ENCODE measurements at regions not wholly inside any gene's neighbourhood (a gene's known extent, or its start where the extent isn't known, plus 50 kb on each side); places are given as distances from the start of the nearest gene placed in this dataset.

- Histone ChIP-seq H3K79me2 (ENCODE audit: insufficient read depth, low read length) (no peaks in the 10 kb centered on the region), H4K20me1 (ENCODE audit: insufficient read depth, low read length) (no peaks in the 10 kb centered on the region; the same call in 1 of the 2 replicates), H3K4me1 (ENCODE audit: insufficient read depth, low read length) (no peaks in the 10 kb centered on the region), H3K36me3 (ENCODE audit: insufficient read depth, low read length) (no peaks in the 10 kb centered on the region), H3K9me3 (ENCODE audit: insufficient read depth, low read length, severe bottlenecking) (peaks cover 2% of the 10 kb centered on the region), H3K27me3 (ENCODE audit: insufficient read depth, low read length, poor library complexity) (no peaks in the 10 kb centered on the region), H3K4me3 (ENCODE audit: low read depth in 1 of 2, low read length in 2 of 2) (no peak overlapping the region), H3K4me2 (ENCODE audit: insufficient read depth, low read length) (no peak overlapping the region), H3K9ac (ENCODE audit: low read depth, low read length) (no peak overlapping the region), H3K27ac (ENCODE audit: low read length) (no peak overlapping the region), H2AFZ (ENCODE audit: low read depth, low read length) (no peak overlapping the region)
- no peak for ATAC-seq (ENCODE audit: insufficient read depth, low read depth)
- DNase-seq = no peak
- TF ChIP-seq EZH2 (IDR thresholded peaks at IDR 0.05; ENCODE audit: borderline replicate concordance, low read depth, low read length, severe bottlenecking) = no peak
These were observed 98.2 kb downstream of the THBS2 start for GRCh38 chr6:169155481-169155880.

GRCh38 chr6:169153401-169153800, 100.2 kb downstream of the THBS2 start:
- no peaks in the 10 kb centered on the region for H4K20me1 ChIP-seq (ENCODE audit: insufficient read depth, low read length)
- no peaks in the 10 kb centered on the region for H3K27me3 ChIP-seq (ENCODE audit: insufficient read depth, low read length, poor library complexity)
- no peak overlapping the region for H3K9ac ChIP-seq (ENCODE audit: low read depth, low read length)
- DNase-seq (no peak), ATAC-seq (ENCODE audit: insufficient read depth, low read depth) (no peak)
- no peak overlapping the region for H3K4me2 ChIP-seq (ENCODE audit: insufficient read depth, low read length)
- H3K4me3 ChIP-seq (ENCODE audit: low read depth in 1 of 2, low read length in 2 of 2) = no peak overlapping the region
- TF ChIP-seq CTCF (IDR thresholded peaks at IDR 0.05; ENCODE audit: borderline replicate concordance, extremely low read depth, low read length, poor library complexity, severe bottlenecking) (no peak), EZH2 (IDR thresholded peaks at IDR 0.05; ENCODE audit: borderline replicate concordance, low read depth, low read length, severe bottlenecking) (no peak)
- no peak overlapping the region for H3K27ac ChIP-seq (ENCODE audit: low read length)
- H2AFZ ChIP-seq (ENCODE audit: low read depth, low read length) = no peak overlapping the region
- no peaks in the 10 kb centered on the region for H3K4me1 ChIP-seq (ENCODE audit: insufficient read depth, low read length)
- no peaks in the 10 kb centered on the region for H3K36me3 ChIP-seq (ENCODE audit: insufficient read depth, low read length)
- H3K9me3 ChIP-seq (ENCODE audit: insufficient read depth, low read length, severe bottlenecking) = peaks cover 9% of the 10 kb centered on the region
- H3K79me2 ChIP-seq (ENCODE audit: insufficient read depth, low read length) = no peaks in the 10 kb centered on the region

- Histone ChIP-seq H3K4me3 (ENCODE audit: low read depth in 1 of 2, low read length in 2 of 2) (no peak overlapping the region), H3K4me2 (ENCODE audit: insufficient read depth, low read length) (no peak overlapping the region), H3K36me3 (ENCODE audit: insufficient read depth, low read length) (no peaks in the 10 kb centered on the region), H3K9me3 (ENCODE audit: insufficient read depth, low read length, severe bottlenecking) (peaks cover 6% of the 10 kb centered on the region), H3K4me1 (ENCODE audit: insufficient read depth, low read length) (no peaks in the 10 kb centered on the region), H3K27me3 (ENCODE audit: insufficient read depth, low read length, poor library complexity) (no peaks in the 10 kb centered on the region), H3K27ac (ENCODE audit: low read length) (no peak overlapping the region), H3K9ac (ENCODE audit: low read depth, low read length) (no peak overlapping the region), H2AFZ (ENCODE audit: low read depth, low read length) (no peak overlapping the region), H4K20me1 (ENCODE audit: insufficient read depth, low read length) (no peaks in the 10 kb centered on the region), H3K79me2 (ENCODE audit: insufficient read depth, low read length) (no peaks in the 10 kb centered on the region)
- ATAC-seq (ENCODE audit: insufficient read depth, low read depth) (no peak), DNase-seq (no peak)
- TF ChIP-seq CTCF (IDR thresholded peaks at IDR 0.05; ENCODE audit: borderline replicate concordance, extremely low read depth, low read length, poor library complexity, severe bottlenecking) (no peak), EZH2 (IDR thresholded peaks at IDR 0.05; ENCODE audit: borderline replicate concordance, low read depth, low read length, severe bottlenecking) (no peak)
These were observed 107.1 kb downstream of the THBS2 start for GRCh38 chr6:169146521-169146920.

GRCh38 chr6:169145991-169146501, 107.6 kb downstream of the THBS2 start:
- no peak overlapping the region for H2AFZ ChIP-seq (ENCODE audit: low read depth, low read length)
- H3K27ac ChIP-seq (ENCODE audit: low read length) = no peak overlapping the region
- H3K4me3 ChIP-seq (ENCODE audit: low read depth in 1 of 2, low read length in 2 of 2) = no peak overlapping the region
- no peak overlapping the region for H3K9ac ChIP-seq (ENCODE audit: low read depth, low read length)
- H3K9me3 ChIP-seq (ENCODE audit: insufficient read depth, low read length, severe bottlenecking) = peaks cover 6% of the 10 kb centered on the region
- DNase-seq (no peak), ATAC-seq (ENCODE audit: insufficient read depth, low read depth) (no peak)
- no peak overlapping the region for H3K4me2 ChIP-seq (ENCODE audit: insufficient read depth, low read length)
- no peaks in the 10 kb centered on the region for H3K27me3 ChIP-seq (ENCODE audit: insufficient read depth, low read length, poor library complexity)
- no peak for TF ChIP-seq CTCF (IDR thresholded peaks at IDR 0.05; ENCODE audit: borderline replicate concordance, extremely low read depth, low read length, poor library complexity, severe bottlenecking)
- TF ChIP-seq EZH2 (IDR thresholded peaks at IDR 0.05; ENCODE audit: borderline replicate concordance, low read depth, low read length, severe bottlenecking) = no peak
- H3K79me2 ChIP-seq (ENCODE audit: insufficient read depth, low read length) = no peaks in the 10 kb centered on the region
- H3K4me1 ChIP-seq (ENCODE audit: insufficient read depth, low read length) = no peaks in the 10 kb centered on the region
- no peaks in the 10 kb centered on the region for H3K36me3 ChIP-seq (ENCODE audit: insufficient read depth, low read length)
- no peaks in the 10 kb centered on the region for H4K20me1 ChIP-seq (ENCODE audit: insufficient read depth, low read length)
